ENCODE measurements at regions not wholly inside any gene's neighbourhood (a gene's known extent, or its start where the extent isn't known, plus 50 kb on each side); places are given as distances from the start of the nearest gene placed in this dataset.

GRCh38 chr4:114361249-114361648 lies 237.4 kb upstream of the UGT8 start:
- H3K4me3 ChIP-seq (ENCODE audit: low read depth, low read length): no peak overlapping the region
- DNase-seq (ENCODE audit: low read depth): no peak
- TF ChIP-seq MYC (IDR thresholded peaks at IDR 0.05; ENCODE audit: low read depth, low read length) (no peak), POLR2A (IDR thresholded peaks at IDR 0.05; ENCODE audit: extremely low read depth, insufficient read length) (no peak), MAX (IDR thresholded peaks at IDR 0.05; ENCODE audit: low read depth, low read length) (no peak)
- TF ChIP-seq, protein P1, sequence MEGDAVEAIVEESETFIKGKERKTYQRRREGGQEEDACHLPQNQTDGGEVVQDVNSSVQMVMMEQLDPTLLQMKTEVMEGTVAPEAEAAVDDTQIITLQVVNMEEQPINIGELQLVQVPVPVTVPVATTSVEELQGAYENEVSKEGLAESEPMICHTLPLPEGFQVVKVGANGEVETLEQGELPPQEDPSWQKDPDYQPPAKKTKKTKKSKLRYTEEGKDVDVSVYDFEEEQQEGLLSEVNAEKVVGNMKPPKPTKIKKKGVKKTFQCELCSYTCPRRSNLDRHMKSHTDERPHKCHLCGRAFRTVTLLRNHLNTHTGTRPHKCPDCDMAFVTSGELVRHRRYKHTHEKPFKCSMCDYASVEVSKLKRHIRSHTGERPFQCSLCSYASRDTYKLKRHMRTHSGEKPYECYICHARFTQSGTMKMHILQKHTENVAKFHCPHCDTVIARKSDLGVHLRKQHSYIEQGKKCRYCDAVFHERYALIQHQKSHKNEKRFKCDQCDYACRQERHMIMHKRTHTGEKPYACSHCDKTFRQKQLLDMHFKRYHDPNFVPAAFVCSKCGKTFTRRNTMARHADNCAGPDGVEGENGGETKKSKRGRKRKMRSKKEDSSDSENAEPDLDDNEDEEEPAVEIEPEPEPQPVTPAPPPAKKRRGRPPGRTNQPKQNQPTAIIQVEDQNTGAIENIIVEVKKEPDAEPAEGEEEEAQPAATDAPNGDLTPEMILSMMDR (IDR thresholded peaks at IDR 0.05; ENCODE audit: low read depth, low read length): no peak

DNA sequence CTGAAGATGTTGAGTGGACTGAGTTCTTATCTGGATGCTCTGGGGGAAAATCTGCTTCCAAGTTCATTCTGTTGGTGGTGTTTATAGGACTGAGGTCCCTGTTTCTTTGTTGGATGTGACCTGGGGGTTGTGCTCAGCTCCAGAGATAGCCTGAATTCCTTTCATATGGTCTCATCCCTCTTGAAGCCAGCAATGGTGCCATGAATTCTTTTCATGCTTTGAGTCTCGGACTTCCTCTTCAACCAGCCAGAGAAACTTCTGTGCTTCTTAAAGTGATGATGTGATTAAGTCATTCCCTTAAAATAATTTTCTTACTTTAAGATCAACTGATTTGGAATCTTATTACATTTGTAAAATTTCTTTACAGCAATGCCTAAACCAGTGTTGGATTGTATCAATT lies 233.8 kb upstream of the UGT8 start:
- H3K4me3 ChIP-seq (ENCODE audit: low read depth, low read length): no peak overlapping the region
- TF ChIP-seq MYC (IDR thresholded peaks at IDR 0.05; ENCODE audit: low read depth, low read length): no peak
- TF ChIP-seq, protein P1 (IDR thresholded peaks at IDR 0.05; ENCODE audit: low read depth, low read length): no peak
- no peak for TF ChIP-seq POLR2A (IDR thresholded peaks at IDR 0.05; ENCODE audit: extremely low read depth, insufficient read length)
- no peak for TF ChIP-seq MAX (IDR thresholded peaks at IDR 0.05; ENCODE audit: low read depth, low read length)

DNA sequence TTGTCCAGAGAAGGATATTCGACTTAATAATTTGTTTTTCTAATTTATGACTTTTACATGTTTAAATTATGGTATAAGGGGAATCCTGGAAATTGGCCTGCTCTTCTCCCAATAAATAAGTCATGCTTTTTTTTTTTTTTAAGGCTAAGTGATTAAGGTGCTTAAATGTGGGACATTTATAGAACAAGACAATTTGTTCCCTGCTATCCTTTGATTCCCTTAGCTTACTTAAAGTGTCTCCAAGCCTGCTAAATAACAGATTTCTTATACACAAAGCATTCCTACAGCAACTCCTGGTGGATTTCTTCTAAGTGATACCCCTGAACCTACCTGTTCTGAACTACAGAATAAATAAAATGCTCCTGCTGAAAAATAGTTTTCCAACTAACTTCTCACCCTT lies 233.0 kb upstream of the UGT8 start:
- TF ChIP-seq MYC (IDR thresholded peaks at IDR 0.05; ENCODE audit: low read depth, low read length): no peak
- TF ChIP-seq POLR2A (IDR thresholded peaks at IDR 0.05; ENCODE audit: extremely low read depth, insufficient read length): no peak
- TF ChIP-seq, protein P1 (IDR thresholded peaks at IDR 0.05; ENCODE audit: low read depth, low read length): no peak
- no peak for DNase-seq (ENCODE audit: low read depth)
- H3K4me3 ChIP-seq (ENCODE audit: low read depth, low read length): no peak overlapping the region

More for the DNA sequence above, 233.8 kb upstream of the UGT8 start:
- DNase-seq (ENCODE audit: low read depth): no peak

GRCh38 chr4:114366368-114366767 lies 232.2 kb upstream of the UGT8 start:
- H3K4me3 ChIP-seq (ENCODE audit: low read depth, low read length): no peak overlapping the region
- TF ChIP-seq POLR2A (IDR thresholded peaks at IDR 0.05; ENCODE audit: extremely low read depth, insufficient read length) (no peak), MAX (IDR thresholded peaks at IDR 0.05; ENCODE audit: low read depth, low read length) (no peak), MYC (IDR thresholded peaks at IDR 0.05; ENCODE audit: low read depth, low read length) (no peak)
- TF ChIP-seq, protein P1 (IDR thresholded peaks at IDR 0.05; ENCODE audit: low read depth, low read length): no peak
- no peak for DNase-seq (ENCODE audit: low read depth)

GRCh38 chr4:114368751-114369150 lies 229.9 kb upstream of the UGT8 start:
- DNase-seq (ENCODE audit: low read depth): no peak
- TF ChIP-seq MAX (IDR thresholded peaks at IDR 0.05; ENCODE audit: low read depth, low read length) (no peak), MYC (IDR thresholded peaks at IDR 0.05; ENCODE audit: low read depth, low read length) (no peak)
- H3K4me3 ChIP-seq (ENCODE audit: low read depth, low read length): no peak overlapping the region

DNA sequence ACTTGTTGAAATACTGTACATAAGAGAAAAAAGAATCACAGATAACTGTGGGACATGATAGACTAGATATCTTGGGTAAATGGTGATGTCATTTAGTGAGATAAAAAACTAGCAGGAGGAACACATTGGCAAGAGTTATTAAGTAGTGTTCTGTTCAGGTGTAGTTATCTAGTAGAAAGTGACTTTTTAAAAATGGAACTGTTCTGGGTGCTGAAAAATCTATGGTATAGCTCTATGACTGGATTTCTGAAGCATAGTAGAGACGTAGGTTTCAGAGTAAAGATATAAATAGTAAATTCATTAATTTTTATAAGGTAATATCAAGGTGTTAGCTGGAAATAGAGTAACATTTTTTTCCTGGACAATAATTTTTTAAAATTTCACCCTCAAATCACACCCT lies 225.1 kb upstream of the UGT8 start:
- no peak for DNase-seq (ENCODE audit: low read depth)
- TF ChIP-seq MYC (IDR thresholded peaks at IDR 0.05; ENCODE audit: low read depth, low read length): no peak
- TF ChIP-seq, protein P1 (IDR thresholded peaks at IDR 0.05; ENCODE audit: low read depth, low read length): no peak
- TF ChIP-seq POLR2A (IDR thresholded peaks at IDR 0.05; ENCODE audit: extremely low read depth, insufficient read length): no peak
- TF ChIP-seq MAX (IDR thresholded peaks at IDR 0.05; ENCODE audit: low read depth, low read length): no peak
- no peak overlapping the region for H3K4me3 ChIP-seq (ENCODE audit: low read depth, low read length)
